ENCODE measurements at regions not wholly inside any gene's neighbourhood (a gene's known extent, or its start where the extent isn't known, plus 50 kb on each side); places are given as distances from the start of the nearest gene placed in this dataset.

- H3K9me2 ChIP-seq (replicated peaks; ENCODE audit: insufficient read depth), result no peaks in the 10 kb centered on the region
- no peaks in the 10 kb centered on the region for H3K27me3 ChIP-seq
- peaks cover 14% of the 10 kb centered on the region for H3K4me1 ChIP-seq (ENCODE audit: insufficient read depth)
- 83% methylated on average over 15 of the region's 15 CpGs for WGBS (ENCODE audit: low lambda C conversion rate, missing lambda C conversion rate)
- no peak for DNase-seq (ENCODE audit: low spot score)
- no peaks in the 10 kb centered on the region for H3K79me2 ChIP-seq
- H3K27ac ChIP-seq, result no peak overlapping the region
- H3K4me2 ChIP-seq, result no peak overlapping the region
- TF ChIP-seq EZH2 (IDR thresholded peaks at IDR 0.05; ENCODE audit: borderline replicate concordance) (no peak), CTCF (IDR thresholded peaks at IDR 0.05; ENCODE audit: poor library complexity) (no peak), EZH2phosphoT487 (IDR thresholded peaks at IDR 0.05; ENCODE audit: low read depth, severe bottlenecking, unreplicated experiment) (no peak)
- H3K9me3 ChIP-seq (ENCODE audit: low read depth), result no peaks in the 10 kb centered on the region
- no peaks in the 10 kb centered on the region for H3K36me3 ChIP-seq (replicated peaks; ENCODE audit: insufficient read depth, low read depth)
- no peak overlapping the region for H3K4me3 ChIP-seq
- H2AFZ ChIP-seq, result no peak overlapping the region
- no peaks in the 10 kb centered on the region for H4K20me1 ChIP-seq (ENCODE audit: insufficient read depth, poor library complexity, severe bottlenecking)
These were observed 61.8 kb upstream of the AFDN start for GRCh38 chr6:167764713-167765479.

- Histone ChIP-seq H3K79me2 (no peaks in the 10 kb centered on the region), H3K4me1 (ENCODE audit: insufficient read depth) (peaks cover 5% of the 10 kb centered on the region), H3K9me2 (replicated peaks; ENCODE audit: insufficient read depth) (no peaks in the 10 kb centered on the region), H3K36me3 (replicated peaks; ENCODE audit: insufficient read depth, low read depth) (no peaks in the 10 kb centered on the region), H3K27ac (no peak overlapping the region), H3K27me3 (no peaks in the 10 kb centered on the region), H4K20me1 (ENCODE audit: insufficient read depth, poor library complexity, severe bottlenecking) (no peaks in the 10 kb centered on the region), H2AFZ (no peak overlapping the region), H3K4me2 (no peak overlapping the region), H3K4me3 (no peak overlapping the region), H3K9me3 (ENCODE audit: low read depth) (no peaks in the 10 kb centered on the region)
- no peak for DNase-seq (ENCODE audit: low spot score)
- TF ChIP-seq EZH2phosphoT487 (IDR thresholded peaks at IDR 0.05; ENCODE audit: low read depth, severe bottlenecking, unreplicated experiment), result no peak
- no peak for TF ChIP-seq EZH2 (IDR thresholded peaks at IDR 0.05; ENCODE audit: borderline replicate concordance)
- TF ChIP-seq CTCF (IDR thresholded peaks at IDR 0.05; ENCODE audit: poor library complexity), result no peak
- 82% methylated on average over 29 of the region's 29 CpGs for WGBS (ENCODE audit: low lambda C conversion rate, missing lambda C conversion rate)
These were observed 59.6 kb upstream of the AFDN start for GRCh38 chr6:167766986-167767714.

- Histone ChIP-seq H3K4me2 (no peak overlapping the region), H3K9me3 (ENCODE audit: low read depth) (no peaks in the 10 kb centered on the region), H3K27me3 (no peaks in the 10 kb centered on the region), H4K20me1 (ENCODE audit: insufficient read depth, poor library complexity, severe bottlenecking) (no peaks in the 10 kb centered on the region), H3K27ac (no peak overlapping the region), H3K9me2 (replicated peaks; ENCODE audit: insufficient read depth) (no peaks in the 10 kb centered on the region), H3K36me3 (replicated peaks; ENCODE audit: insufficient read depth, low read depth) (no peaks in the 10 kb centered on the region), H3K79me2 (no peaks in the 10 kb centered on the region), H2AFZ (no peak overlapping the region), H3K4me1 (ENCODE audit: insufficient read depth) (no peaks in the 10 kb centered on the region), H3K4me3 (no peak overlapping the region)
- DNase-seq (ENCODE audit: low spot score), result no peak
- TF ChIP-seq EZH2phosphoT487 (IDR thresholded peaks at IDR 0.05; ENCODE audit: low read depth, severe bottlenecking, unreplicated experiment), result no peak
- TF ChIP-seq CTCF (IDR thresholded peaks at IDR 0.05; ENCODE audit: poor library complexity), result no peak
- no peak for TF ChIP-seq EZH2 (IDR thresholded peaks at IDR 0.05; ENCODE audit: borderline replicate concordance)
- 96% methylated on average over 13 of the region's 13 CpGs for WGBS (ENCODE audit: low lambda C conversion rate, missing lambda C conversion rate)
These were observed 59.0 kb upstream of the AFDN start for GRCh38 chr6:167767715-167768107.

Measured in hepatocyte (in vitro differentiated cells).